IPS DF 19.7 (cell line): ENCODE measurements at regions not wholly inside any gene's neighbourhood (a gene's known extent, or its start where the extent isn't known, plus 50 kb on each side); places are given as distances from the start of the nearest gene placed in this dataset.
"Not testable (repeated sequence)": the region's sequence is repeated elsewhere in the genome, so short reads cannot be mapped to it uniquely, and the experiment has no call there.

Source experiments
- DNase-seq: peaks from one replicate; pipeline ENCODE4 v3.0.0-alpha.2; 2013; ENCODE audit warnings: low read depth, low spot score

DNA sequence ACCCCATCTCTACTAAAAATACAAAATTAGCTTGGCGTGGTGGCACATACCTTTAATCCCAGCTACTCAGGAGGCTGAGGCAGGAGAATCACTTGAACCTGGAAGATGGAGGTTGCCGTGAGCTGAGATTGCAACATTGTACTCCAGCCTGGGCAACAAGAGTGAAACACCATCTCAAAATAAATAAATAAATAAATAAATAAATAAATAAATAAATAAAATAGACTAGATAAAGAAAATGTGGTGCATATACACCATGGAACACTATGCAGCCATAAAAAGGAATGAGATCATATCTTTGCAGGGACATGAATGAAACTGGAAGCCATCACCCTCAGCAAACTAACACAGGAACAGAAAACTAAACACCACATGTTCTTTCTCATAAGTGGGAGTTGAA, 110.4 kb downstream of the YIPF5 start:
- DNase-seq: not testable (repeated sequence)

DNA sequence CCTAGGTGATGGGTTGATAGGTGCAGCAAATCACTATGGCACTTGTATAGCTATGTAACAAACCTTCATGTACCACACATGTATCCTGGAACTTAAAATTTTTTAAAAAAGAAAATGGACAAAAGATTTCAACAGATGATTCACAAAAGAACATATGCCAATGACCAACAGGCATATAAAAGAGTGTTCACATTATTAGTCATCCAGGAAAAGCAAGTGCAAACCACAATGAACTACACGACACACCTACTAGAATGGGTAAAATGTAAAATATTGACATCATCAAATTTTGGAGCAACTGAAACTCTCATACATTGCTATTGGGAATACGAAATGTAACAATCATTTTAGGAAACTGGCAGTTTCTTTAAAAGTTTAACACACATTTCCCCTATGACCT, 109.9 kb downstream of the YIPF5 start:
- DNase-seq: no peak

DNA sequence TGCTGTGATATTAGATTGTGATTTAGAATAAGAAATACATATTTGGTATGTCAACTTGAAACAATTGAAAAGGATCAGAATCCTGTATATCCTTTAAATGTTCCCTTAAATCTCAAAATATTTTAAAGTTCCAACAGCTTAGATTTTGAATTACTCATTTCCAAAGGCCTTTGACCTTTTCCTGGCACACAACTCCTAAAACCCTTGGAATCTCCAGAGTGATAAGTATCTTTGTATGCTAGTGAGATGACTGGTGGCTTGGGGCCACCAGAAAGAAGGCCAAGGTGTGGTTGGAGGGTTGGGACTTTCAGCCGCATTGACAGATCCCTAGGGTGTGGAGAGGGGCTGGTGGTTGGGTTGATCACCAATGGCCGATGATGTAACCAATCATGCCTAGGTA, 104.7 kb downstream of the YIPF5 start:
- no peak for DNase-seq

DNA sequence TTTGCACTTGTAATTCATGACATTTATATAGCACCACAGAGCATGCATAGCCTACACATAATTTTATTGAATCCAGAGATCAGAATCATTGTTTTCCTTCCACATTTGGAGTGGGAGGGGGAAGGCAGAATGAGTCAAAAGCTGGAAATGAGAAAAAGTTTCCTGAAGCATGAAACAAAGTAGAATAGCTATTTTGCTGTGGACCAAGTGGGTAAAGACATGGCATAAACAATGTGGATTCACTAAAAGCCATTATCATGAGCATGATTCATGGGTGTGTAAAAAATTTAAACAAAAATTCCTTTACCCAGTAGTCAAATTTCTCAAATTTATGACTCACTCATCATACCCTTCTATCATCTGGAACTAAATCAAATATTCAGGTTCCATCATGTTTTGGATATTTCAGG, 97.9 kb downstream of the YIPF5 start:
- no peak for DNase-seq

DNA sequence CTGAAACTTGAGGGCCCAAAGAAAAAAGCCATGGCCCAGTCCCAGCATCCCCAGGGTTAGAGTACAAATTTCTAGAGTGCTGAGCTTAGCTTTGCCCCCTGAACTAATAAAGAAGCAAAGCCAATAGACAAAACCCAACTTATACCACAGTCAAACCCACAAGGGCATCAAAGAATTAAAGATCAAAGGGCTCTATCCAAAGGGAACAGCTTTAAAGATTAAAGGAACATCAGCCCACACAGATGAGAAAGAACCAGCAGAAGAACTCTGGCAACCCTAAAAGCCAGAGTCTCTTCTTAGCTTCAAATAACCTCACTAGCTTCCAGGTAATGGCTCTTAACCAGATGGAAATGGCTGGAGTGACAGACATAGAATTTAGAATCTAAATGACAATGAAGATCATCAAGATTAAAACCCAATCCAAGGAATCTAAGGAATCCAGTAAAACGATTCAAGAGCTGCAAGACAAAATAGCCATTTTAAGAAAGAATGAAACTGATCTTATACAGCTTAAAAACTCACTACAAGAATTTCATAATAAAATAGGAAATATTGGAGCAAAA, 93.9 kb downstream of the YIPF5 start:
- peak; percentile 17 for DNase-seq

DNA sequence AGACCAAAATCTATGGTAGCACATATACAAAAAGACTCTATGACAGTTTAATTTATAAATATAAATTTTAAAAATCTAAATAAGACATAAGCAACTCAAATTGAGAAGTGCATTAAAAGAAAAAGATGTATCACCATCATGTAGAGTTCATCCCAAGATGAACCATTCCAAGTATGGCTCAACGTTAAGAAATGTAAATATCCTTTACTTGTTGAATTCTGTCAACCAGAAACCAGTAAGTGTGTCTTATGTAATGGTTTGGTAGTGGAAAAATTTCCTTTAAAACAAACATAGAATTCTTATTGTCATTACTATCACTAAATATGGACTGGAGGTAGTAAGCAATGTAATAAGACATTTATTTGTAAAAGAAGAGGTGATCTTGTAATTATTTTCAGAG, 87.3 kb downstream of the YIPF5 start:
- no peak for DNase-seq

DNA sequence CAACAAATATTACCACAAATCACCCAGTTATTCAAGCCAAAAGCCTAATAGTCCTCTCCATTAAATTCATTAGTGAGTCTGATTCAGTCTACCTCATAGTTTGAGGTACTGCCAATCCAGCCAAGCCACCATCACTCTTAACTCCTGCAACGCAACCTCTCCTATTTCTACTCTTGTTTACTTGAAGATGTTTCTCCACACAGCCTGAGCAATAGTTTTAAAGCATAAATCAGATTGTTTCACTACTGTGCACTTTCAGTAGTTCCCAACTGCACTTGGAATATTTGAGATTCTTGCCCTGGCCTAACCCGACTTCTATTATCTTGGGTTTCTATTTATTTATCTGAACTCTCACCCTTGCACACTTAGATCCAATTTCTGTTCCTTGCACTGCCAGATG, 85.5 kb downstream of the YIPF5 start:
- DNase-seq: no peak

DNA sequence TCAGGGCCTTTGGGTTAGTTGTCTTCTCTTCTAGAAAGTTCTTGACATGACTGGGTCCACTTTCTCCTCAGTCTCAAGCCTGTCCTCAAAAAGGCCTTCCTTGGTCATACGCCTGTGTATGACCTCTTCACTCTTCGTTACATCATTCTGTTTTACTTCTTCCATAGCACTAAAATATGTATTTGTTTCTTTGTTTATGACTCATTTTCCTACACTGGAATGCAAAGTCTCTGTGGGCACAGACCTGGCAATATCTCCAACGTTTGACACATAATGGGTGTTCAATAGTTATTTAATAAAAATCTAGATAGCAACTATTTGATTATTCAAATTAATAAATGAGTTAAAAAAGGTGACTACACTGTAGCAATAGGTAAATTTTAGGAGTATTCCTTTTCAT, 85.1 kb downstream of the YIPF5 start:
- DNase-seq: no peak

DNA sequence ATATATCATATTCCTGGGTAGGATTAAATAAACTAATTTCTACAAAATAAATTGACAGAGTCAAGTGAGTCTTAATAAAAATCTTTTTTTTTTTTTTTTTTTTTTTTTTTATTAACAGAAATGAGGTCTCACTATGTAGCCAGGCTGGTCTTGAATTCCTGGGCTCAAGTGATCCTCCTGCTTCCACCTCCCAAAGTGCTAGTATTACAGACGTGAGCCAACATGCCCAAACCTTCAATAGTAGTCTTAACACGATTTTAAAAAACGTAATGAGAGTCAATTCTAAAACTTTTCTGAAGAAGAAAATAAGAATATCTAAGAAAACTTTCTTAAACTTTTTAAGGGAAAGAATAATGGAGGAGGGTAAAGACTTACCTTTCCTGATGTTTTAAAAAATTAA, 84.2 kb downstream of the YIPF5 start:
- no peak for DNase-seq

DNA sequence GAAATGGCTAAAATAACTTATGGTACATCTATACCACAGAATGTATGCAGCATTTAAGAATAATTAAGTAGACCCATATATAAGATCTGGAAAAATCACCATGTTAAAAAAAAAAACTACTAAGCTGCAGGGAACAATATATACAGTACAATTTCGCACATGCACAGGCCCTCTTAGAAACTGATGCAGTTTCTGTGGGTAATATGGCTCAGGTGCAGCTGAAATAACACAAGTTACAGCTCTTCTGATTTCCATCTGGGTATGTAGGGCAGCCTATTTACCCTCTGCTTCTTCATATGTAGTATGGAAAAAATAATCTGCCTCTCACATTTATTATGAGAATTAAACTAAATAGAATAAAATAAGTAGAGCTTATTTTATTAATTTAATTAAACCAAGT, 82.9 kb downstream of the YIPF5 start:
- no peak for DNase-seq

DNA sequence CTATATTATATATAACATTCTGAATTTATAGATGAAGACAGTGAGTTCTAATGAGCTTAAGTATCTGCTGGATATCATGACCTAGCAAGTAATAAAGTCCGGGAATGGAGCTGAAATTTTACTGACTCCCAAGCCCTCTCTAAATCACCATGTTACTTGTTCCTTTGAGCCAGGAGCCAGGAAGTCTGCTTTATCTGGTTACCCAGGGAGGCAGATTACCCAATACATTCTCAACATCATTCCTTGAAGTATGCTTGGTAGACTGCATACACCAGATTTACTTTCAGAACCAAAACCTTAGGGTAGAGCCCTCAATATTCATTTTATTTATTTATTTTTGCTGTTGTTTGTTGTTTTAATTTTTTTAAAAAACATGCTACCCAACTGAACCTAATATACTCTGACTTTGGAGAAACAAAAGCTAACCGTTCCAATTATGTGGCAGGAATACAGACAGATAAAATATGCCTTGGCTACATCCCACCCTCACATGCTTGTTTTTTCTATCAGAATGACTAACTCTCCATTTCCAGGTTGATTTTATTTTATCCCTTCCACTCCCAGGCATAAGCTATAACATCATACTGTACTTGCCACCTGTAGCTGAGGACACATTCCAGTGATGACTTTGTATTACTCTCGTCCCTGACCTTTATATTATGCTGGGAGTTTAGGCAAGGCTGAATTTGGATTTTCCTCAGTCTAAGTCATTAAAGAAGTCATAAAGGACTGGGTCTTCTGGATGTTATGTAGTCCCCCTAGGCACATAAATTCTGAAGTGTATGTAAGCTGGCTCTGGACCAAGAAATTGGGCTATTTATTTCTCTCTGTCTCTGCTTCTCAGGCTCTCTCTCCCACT, 82.0 kb downstream of the YIPF5 start:
- no peak for DNase-seq

DNA sequence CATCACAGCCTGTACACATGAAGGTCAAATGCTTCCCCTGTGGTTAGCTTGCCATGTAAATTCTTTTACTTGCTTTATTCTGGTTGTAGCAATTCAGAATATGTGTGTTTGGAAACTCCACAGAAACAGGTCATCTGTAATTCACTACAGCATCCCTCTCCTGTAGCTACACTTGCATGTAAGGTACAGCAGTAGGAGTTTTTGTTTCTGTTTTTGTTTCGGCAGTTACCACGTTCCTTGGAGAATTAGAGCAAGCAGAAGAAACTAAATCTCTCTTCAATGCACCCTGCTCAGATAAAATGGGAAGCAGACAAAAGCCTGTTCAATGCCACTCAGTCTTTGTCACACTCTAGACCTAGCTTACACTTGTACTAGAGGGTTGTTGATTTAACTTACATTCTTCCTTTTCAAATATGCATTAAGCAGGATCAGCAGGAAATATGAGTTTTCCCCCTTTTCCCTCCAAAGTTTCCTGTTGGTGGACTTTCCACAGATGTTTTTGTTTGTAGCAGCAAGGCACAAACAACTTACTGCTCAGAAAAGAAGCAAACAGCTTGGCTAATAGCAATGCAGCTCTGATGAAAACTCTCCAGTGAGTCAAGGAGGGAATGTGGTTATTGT, 80.9 kb downstream of the YIPF5 start:
- no peak for DNase-seq

DNA sequence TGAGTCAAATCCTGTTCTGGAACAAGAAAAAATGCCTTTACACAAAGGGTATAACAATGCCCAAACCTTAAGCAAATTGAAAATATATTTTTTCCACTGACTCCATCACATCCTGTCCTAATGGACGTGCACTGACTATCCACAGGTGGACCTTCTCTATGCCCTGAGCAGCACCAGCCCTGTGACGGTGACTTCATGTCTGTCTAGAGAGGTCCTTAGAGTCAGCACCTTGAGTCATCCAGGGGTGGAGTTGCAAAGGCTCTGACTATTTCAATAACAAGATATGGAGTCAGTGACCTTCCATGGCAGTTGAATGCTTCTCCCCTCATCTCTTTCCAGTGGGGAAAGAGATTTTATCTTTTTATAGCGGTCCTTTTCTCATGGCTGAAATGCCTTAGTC, 78.0 kb downstream of the YIPF5 start:
- no peak for DNase-seq

DNA sequence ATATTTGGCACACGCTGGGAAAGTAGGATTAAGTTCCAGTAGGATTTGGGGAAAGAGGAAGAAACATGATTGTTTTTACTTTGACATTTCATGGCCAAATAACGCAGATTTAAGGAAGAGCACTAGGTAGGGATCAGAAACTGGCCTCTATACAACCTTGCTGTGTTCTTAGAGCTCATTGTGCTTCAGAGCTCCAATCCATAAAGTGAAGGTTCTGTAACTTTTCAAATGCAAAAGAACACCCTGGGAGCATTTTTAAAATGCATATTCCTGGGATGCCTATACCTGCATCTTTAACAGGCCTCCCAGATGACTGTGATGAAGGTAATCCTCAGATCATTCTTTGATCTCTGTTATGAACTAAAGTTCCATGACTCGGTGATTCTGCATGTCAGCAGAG, 77.1 kb downstream of the YIPF5 start:
- DNase-seq: no peak

DNA sequence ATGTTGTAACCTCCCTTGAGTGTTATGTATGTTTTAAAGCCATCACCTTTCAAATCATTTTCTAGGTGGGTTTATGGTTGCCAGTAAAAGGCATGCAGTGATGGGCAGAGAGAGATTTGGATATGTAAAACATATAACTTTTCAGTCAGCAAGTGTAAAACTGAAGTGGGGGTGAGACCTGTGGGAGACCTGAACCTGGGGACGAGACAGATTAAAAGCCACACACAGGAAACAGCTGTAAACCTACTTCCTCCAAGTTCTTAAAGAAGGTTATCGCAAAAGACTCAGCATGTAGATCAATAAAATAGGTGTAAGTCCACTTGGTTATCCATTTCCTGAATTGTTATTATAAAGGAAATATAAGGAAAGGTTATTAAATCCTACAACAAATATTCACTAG, 76.6 kb downstream of the YIPF5 start:
- no peak for DNase-seq

DNA sequence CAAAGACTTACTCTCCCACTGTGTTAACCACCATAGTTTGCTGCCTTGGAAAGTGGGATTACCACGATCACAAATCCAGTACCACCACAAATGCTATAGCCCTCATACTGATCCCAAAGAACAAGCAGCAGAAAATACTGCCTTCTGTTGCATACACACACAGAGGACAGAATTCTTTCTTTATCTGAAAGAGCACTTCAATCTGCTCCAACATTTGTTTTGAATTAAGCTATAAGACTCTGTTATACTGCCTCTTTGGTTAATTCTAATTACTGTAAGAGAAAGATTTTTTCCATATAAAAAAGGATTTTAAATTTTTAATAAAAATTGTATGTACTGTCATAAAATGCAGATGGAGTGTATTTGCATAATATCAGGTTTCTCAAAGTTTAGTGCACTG, 69.8 kb downstream of the YIPF5 start:
- DNase-seq: no peak

DNA sequence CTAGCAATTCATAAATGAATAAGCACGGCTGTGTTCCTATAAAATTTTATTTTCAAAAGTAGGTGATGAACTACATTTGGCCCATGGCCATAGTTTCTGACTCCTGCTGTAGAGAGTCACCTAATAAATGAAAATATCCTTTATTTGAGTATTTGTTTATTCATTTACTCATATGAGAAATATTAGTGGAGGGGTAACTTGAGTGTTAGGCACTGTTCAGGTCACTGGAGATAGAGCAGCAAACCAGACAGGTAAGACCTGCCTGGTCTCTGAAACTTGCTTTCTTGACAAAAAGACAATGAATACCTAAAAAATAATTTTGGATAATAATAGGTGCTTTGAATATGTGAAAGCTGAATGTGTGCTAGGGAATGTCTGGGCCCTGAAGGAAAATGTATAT, 68.8 kb downstream of the YIPF5 start:
- no peak for DNase-seq

DNA sequence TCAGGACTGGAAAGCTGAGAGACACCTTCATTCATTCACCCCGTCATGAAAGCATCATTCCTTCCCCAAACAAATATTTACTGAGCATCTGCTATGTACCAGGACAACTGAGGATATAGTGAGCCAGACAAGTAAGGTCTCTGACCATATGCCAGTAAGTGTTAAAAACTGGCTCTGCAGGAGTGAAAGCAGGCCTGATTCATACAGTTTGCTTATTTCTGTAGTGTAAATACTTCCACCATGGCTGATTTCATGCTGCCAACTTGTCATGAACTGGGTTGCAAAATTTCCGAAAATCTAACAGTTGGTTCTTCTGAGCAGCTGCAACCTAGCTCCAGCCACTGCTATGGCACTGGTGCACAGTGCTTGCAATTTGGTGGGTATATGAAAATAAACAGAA, 68.1 kb downstream of the YIPF5 start:
- DNase-seq: no peak

DNA sequence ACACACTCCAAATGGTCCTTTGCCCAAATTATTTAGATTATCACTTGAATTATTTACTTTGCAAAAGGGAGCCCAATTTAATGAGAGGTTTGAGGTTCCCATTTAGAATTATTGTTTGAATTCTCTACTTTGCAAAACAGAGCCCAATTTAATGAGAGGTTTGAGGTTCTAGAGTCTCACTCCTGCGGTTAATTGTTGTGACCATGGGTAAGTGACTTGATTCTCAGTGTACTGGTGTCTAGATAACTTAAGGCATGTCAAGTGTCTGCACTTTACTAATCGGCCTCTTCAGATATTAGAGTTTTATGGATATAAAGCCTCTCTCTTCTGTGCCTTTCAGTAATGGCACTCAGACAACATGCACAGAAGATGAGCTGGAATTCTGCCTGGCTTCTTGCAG, 67.5 kb downstream of the YIPF5 start:
- DNase-seq: no peak

DNA sequence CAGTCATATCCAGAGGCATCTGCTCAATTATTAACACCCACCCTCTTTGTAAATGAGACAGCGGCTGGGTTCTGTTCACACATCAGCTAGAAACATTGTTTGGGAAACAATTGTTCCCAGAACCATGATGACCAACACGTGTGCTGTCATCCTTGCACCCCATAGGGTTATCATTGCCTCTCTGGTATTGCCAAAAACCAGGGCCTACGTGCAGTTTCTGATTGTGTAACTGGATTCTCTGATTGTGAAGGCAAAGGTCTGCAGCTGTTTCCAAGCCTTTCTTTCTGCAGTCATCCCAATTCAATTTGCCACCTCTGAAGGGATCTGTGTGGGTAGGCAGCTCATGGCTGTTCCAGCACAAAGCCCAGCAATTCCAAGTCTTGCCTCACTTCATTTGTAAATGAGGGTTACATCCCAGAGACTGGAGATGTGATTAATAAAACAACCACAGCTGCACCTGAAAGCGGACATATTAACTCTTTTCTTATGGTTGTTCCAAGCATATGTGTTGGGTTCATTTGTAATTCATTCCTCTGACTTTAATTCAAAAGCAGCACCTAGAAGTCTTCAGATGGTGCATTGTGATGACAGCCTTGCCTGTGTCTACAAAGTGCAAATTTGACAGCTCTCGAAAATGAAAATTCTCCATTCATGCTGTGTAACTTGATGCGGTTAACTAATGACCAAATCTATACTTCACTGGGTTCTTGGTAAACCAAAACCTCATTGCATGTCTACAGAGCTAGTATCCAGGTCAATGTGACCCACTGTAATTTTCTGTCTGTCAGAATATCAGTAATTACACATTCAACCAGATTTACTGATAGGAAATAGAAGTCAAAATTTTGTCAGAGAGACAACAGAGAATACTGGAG, 66.6 kb downstream of the YIPF5 start:
- no peak for DNase-seq

DNA sequence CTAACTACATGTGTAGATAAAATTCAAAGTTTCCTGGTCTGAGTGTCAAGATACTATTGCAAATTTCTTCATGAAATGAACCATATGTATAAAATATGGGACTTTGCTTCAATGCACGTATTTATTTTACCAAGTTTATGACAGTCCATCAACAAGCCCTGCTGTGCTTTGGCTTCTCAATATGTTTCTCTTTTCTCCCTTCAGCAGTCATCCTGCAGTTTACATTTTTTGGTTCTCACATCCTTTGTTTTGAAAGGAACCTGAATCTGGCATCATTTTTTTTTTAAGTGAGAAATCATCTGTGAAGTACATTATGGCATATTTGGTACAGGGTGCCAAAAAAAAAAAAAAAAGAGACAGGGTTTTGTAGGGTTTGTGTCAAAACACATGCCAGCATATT, 65.1 kb downstream of the YIPF5 start:
- no peak for DNase-seq

DNA sequence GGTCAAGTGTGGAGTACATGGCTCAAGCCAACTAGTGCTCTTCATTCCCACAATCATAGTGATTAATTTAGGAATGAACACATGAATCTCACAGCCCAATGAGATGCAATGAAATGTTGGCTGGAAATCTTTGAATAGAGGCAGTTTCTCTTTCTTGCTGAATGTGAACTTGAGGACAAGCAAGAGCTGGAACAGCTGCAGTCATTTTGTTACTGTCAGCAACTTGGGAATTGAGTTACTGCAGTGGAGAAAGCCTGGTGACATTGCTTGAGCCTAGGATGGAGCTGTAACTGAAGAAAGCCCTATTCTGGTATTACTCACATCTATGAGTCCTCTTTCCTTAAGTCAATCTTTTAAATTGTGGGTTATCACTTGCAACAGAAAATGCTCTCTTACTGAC, 62.3 kb downstream of the YIPF5 start:
- no peak for DNase-seq
